GM04504 (cell line): ENCODE measurements at regions not wholly inside any gene's neighbourhood (a gene's known extent, or its start where the extent isn't known, plus 50 kb on each side); places are given as distances from the start of the nearest gene placed in this dataset.
A peak's percentile ranks its signal among the peaks of the same experiment; 100 is the strongest.

ENCODE experiments used
- DNase-seq: peaks from one replicate; pipeline ENCODE4 v3.0.0-alpha.2; 2012; ENCODE audit warnings: low read depth

DNA sequence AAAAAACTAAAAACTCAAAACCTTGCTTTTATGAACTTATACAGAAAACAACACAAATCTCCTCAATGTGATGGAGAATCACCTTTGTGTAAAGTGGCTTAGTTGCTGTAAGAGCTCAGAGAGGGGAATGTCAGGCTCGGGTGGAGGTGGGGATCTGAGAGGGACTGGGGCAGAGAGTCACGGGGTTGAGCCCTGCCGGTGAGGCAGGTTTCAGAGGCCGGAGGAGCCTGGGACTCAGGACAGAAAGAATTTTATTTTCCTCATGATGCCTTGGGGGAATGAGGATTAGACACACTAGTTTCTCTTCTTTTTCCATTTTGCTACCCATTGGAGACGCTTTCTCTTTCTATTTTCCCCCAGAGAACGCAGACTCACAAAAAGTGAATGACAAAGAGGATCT is 252.3 kb upstream of the FOXQ1 start:
- DNase-seq: no peak

DNA sequence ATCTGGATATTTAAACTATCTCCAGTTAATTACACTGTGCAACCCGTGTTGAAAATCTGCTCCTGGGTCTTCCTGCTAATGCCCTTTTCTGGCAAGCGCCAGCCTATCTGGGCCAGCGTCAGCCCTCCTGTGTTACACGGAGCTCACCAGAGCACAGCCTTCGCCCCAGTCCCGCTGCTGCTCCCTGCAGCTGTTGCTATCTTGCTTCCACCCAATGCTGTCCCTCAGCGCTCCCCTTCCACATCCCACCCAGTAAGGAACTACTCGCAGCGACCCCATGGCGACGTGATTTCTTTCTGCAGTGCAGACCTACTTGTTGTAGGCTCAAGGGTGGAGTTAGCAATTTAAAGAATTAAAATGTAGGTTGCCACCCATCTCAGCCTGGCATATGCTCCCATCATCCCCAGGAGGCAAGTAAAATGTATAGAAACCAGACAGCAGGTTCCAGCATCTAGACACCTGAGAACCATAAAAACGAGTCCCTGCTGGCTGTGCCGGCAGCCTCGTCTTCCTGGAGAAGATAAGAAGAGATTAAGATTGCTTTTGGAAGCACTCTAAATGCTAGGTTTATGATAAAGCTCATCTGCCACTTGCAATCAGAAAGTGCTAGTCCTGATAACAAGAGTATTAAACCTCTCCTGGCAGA is 254.3 kb upstream of the FOXQ1 start:
- no peak for DNase-seq

DNA sequence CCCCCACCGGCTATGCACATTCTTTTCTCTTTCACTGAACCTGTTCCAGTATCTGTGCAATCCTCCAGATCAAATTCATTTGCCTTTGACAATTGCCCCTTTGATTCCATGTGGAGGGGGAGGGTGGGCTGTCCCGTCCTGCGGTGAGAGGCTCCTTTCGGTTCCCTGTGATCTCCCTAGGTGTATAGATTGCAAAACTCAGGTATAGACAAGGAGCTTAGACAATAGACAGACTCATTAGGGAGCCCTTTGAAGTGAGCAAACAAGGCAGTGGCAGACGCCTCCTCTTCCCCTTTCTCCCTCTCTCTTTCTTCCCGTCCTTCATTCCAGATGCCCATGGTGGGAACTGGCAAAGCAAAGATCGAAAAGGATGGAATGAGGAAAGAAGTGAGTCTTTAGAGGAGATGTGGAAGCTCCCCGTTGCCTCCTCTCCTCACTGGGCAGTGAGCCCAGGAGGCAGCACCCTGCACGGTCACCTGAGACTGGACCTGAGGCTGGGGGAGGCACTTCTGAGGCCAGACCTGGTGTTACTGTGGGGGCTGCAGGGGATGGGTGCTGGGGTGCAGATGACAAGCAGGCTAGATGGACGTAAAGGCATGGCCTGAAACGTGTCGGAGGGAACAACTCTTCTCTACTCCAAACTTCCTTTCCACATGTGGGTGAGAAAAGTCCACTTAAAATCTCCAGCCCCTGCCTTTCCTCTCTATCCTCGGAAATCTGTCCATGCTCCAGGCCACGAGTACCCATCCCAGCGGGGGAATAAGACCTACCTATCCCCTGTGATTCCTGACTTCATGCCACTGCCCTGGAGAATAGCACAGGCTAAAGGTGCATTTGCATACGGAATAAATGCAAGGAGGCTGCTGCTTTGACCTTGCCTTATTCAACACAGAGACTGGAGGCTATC is 256.6 kb upstream of the FOXQ1 start:
- DNase-seq: no peak

DNA sequence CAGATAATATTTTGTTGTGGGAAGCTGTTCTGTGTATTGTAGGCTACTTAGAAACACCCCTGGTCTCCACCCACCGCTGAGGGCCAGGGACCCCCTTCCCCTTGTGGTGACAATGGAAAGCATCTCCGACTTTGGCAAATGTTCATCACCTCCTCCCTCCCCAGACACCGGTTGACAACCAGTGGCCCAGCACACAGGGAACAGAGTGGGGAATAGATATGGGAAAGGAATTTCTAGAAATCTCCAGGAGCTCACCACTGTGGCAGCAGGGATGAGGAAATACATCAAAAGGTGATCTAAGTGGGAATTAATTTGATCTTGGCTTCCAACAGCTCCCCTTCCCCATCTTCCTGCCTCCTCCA is 257.3 kb upstream of the FOXQ1 start:
- no peak for DNase-seq

DNA sequence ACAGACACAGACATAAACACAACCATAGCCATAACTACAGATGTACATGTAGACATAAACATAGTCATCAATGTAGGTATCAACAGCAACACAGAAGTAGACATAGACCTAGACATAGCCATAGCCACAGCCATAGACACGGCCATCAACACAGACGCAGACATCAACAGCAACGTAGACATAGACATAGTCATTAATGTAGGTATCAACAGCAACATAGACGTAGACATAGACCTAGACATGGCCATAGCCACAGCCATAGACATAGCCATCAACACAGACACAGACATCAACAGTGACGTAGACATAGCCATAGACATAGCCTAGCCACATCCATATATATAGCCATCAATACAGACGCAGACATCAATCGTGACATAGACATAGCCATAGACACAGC is 258.3 kb upstream of the FOXQ1 start:
- DNase-seq: no peak

DNA sequence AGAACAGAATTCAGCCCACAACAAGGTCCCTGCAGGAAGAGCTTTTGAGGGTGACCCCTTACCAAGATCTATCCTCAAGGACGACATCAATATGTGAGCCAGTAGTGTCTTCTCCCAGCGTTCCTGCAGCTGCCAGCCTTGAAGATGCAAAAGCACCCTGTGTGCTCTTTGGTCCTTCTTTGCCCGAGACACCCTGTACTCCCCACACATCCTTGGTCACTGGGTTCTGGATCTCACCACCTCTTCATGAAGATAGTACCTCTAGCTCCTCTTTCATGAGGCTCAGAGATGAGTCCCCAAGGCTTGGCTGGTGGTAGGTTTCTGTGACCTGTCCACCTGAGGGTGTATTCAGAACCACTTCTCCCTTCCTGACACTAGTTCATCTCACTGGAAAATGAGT is 259.6 kb upstream of the FOXQ1 start:
- no peak for DNase-seq

DNA sequence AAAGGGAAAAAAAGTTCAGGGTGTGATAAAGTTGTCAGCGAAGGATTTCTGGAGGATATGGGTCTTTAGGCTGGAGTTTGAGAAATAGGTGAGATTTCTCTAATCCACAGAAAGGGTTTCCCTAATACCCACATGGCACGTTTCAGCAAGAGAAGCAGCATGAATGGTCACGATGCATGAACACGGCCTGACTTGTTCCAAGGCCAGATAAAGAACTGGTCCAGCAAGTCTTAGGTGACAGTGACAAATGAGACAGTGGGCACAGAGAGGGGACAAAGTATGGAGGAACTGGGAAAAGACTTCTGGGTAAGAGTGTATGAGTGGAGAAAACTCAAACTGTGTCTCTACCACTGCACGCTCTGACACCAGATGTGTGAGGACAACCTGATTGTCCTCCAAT is 262.0 kb upstream of the FOXQ1 start:
- no peak for DNase-seq

DNA sequence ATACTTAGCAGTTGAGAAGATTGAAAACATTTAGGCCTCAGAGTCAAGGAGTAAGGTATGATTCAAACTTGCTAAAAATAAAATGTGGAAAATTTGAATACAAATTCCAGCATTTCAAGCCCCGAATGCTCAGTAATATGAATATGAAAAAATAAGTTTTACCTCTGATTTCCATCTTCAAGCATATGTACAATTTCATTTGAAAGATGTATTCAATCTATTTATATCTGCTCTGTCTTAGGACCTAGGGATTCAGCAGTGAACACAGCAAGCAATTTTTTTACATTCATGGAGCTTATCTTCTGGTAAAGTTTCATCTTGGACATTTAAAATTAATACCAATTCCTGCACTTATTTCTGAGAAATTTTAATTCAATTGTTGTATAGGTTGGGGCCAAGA is 262.7 kb upstream of the FOXQ1 start:
- DNase-seq: no peak

DNA sequence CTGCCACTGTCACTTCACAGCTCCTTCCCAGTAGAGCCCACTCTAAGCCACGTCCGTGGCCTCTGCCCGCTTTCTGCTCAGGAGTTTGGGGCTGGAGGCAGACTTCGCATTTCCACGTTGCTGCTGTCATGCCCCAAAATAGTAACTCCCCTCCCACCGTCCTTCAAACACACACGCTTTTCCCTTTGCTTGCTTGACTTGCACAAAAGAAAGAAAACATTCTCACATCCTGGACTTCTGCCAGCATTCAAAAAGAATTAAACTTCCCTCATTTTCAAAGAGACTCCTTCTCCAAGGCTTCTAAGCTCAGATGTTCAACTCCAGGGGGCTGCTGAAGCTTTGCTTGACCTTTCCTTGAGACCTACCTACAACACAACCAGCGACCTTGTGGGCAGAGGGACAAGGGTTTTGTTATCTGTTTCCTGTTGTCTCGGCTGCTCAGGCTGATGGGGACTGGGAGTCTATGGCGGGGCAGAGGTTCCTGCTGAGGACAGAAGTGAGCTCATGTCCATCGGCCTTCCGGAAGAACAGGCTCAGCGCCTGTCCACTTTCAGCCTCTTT is 263.8 kb upstream of the FOXQ1 start:
- no peak for DNase-seq

DNA sequence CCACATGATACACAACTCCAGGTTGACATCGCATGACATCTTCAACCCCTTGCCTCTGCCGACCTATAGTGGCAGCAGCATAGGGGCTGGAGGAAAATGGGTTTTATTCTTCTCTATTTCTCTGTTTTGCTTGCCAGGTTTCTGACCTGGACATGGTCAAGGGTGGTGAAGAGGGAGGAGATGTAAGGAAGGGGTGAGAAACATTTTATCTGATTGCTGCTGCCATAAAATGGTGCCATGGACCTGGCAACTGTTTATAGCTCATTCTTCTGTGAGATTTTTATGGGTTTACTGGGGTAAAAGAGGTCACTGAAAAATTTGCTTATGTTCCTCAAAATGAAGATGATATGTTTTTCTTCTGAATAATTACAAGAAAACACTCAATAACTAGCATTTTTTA is 266.7 kb upstream of the FOXQ1 start:
- DNase-seq: no peak

DNA sequence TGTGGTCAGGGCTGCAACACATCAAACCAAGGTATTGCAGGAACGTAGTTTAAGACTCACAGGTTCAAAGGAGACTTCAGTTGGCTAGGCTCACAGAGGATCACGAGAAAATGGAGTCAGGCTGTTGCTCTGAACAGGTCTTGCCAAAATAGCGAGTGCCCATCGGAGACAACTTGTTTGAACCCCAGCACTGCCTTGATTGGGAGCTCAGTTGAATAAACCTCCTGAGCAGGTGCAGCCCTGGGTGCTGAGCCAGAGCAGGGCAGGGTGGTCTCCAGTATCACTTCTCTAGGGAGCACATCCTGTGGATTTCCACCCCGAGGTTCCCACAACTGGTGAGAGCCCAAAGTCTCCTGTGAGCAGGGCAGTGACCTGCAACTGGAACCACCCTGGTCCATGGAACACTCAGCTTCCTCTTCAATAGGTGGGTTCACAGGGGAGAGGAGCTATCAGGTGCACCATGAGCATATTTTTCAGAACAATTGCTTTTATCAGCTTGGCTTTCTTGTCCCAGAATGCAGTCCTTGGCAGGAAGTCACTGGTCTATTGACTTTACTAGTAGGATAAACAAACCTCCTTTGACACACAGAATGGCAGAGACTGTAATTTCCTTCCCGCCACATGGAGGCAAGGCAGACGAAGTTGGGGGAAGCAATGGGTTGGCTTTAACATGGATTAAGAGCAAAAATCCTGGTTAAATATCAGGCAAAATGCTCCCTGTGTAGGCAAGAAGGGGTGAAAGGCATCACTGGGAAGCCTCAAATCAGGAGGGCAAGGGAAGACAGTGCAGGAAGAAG is 267.7 kb upstream of the FOXQ1 start:
- no peak for DNase-seq

DNA sequence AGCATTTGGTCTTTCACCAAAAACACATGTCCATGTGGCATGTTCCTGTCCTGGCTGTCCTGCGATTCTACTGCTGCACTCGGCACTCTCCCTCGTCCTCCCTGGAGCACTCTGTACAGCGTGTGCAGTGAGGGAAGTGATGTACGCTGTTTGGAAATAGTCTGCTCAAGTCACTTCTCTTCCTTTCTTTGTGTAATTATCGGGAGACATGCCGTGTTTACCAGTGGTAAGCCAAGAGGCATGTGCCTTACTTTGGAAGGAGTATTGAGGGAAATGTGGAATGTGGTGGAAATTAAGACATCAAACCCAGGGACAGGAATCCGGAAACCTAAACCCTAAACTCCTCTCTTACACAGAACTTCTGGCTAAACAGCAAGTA is 268.5 kb upstream of the FOXQ1 start:
- DNase-seq: no peak

DNA sequence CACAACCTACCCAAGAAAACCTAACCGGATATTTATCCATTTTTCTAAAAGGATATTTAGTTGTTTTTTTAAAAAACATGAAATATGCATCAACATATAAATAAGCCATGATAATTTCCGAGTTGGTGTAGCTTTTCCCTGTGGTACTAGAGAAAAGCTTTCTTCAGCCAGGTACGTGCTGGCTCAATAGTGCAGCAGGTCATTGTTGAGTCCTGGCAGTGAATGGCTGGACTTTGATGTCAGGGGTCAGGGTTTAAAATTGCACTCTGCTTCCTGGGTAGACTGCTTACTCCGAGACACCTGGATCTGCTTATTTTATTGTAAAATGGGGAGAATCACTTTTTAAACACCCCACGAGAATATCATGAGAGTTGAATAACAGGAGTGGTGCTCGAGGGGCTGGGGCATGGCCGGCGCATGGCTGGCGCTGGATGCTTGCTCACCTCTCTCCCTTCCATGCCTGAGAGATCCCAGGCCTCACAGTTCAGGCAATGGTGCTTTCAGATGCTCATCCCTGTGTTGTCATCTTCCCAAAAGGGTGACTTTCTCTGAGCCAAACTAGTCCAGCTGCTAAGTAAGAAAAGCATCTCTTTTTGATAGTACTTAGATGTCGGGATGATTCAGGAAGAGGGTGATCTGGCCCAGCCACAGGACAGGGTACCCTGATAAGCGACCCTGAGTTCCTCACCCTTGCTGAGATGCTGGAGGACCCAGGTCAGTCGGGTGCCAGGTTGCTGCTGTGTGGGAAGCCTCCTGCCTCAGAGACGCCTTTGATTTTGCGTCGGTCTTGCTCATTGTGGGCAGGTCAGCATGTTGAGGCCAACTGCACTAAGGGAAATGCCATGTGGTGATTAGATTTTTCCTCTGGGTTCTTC is 269.1 kb upstream of the FOXQ1 start:
- no peak for DNase-seq

DNA sequence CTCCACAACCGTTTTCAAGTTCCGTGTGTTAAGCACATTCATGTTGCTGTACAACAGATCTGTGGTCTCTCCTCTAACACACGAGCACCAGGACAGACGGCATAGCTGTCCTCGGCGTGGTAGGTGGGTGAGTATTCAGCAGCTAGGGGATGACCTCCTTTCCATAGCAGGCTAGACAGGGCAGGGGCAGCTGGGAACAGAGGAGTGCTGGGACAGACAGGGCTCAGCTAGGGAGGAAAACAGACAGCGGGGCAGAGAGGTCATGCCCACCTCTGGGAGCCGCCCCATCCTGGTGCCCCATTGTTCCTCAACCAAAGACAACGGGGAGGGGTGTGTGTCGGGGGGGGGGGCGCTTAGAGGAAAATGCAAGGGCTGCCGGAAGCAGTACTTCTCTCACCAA is 271.5 kb upstream of the FOXQ1 start:
- DNase-seq: no peak

DNA sequence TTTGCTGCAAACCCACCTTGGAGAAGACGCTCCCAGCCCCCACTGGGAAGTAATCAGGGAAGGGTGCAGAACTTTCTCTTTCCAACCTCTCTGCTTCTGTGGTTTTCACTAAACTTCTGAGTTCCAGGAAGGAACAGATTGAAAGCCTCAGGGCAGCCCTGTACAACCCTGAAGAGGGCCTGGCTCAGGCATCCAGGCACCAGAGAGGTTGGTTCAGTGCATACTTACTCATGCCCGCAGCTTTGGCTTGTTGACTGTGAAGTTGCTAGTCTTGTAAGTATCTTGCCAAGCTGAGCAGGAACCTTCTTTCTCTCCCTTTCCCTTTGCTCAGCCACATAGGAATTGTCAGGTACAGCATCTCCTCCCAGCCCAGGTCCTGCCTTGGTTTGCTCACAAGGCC is 272.2 kb upstream of the FOXQ1 start:
- no peak for DNase-seq

DNA sequence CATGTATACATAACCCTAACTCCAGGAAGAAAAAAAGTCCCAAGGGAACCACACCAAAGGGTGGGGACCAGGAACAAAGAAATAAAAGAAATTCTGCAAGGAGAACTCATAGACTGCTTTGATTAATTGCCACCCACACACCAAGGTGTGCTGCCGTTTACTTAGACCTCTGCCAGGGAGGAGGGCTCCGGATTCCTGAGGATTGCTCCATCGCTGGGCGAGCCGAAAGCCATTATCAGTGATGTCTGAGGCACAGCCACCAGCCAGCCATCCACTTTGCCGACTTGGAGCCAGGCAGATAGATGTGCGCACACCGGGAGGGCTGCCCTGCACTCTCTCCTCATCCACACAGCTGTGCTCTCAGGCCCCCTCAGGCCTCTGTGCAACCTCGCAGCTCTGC is 272.7 kb upstream of the FOXQ1 start:
- DNase-seq: no peak

DNA sequence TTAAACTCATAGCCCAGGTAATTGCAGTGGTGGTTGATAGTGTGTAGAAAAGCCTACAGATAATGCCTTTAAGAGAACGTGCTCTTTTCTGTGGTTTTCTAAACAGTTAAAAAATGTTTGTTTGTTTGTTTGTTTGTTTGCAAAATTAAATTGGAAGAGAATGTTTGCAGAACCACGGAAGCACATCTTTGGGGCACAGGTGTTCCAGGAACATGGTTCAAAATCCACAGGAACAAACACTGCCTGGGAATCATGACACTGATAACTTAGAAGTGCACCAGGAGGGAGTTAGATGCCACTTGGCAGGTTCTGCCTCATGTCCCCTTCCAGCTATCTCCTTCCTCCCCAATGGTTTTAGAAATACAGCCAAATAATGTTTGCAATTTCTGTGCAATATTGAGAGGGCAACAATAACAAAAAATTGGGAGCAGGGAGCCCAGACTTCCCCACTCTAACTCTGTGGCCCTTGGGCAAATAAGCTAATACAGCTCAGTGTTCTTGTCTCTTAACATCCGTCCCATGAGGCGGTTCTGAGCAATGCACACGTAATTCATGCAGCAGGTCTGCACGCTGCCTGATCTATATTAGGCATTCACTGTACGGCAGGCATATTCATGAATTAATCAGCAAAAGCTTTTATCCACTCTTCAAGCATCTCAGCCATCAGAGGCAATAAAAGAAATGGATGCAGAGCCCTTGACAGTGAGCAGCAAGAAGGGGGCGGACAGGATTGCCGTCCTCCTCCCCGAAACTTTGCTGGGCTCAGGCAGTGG is 274.3 kb upstream of the FOXQ1 start:
- no peak for DNase-seq

DNA sequence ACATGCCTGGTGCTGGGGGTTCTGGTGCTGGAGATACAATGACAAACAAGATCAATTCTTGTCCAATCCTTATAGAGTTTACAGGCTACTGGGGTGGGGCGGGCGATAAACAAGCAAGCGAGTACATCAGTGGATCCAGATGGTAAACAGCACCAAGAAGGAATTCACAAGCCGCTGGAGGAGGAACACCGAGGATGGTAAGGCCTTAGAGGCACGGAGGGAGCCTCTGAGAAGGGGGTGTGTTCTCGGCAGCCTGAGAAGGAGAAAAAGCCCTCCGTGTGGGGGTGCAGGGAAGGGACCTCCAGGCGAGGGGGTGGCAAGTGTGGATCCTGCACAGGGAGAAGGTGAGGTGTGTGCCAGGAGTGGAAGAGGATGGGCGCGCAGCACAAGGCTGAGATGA is 276.5 kb upstream of the FOXQ1 start:
- DNase-seq: no peak

DNA sequence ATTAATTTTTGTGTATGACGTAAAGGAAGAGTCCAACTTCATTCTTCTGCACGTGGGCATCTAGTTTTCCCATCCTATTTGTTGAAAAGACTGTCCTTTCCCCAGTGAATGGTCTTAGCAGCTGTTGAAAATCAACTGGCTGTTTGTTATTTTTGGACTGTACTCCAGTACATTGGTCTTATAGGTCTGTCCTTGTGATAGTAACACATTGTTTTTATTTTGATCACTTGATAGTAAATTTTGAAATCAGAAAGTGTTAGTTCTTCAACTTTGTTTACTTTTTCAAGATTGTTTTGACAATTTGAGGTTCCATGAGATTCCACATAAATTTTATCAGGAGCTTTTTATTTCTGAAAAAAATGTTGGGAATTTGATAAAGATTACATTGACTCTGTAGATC is 280.2 kb upstream of the FOXQ1 start:
- no peak for DNase-seq

DNA sequence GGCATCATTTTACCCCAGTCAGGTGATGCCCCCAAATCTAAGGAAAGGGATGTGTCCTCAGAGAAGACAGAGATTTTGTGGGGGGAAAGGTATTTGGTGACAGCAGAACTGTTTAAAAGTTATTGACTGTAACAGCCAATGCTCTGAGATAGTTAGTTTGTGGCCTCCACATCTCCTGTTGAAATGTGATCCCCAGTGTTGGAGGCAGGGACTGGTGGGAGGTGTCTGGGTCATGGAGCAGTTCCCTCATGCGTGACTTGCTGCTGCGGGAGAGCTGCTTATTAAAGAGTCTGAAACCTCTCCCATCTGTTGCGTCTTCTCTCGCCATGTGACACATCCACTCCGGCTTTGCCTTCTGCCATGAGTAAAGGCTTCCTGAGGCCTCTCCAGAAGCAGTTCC is 282.8 kb upstream of the FOXQ1 start:
- DNase-seq: peak; percentile 57

DNA sequence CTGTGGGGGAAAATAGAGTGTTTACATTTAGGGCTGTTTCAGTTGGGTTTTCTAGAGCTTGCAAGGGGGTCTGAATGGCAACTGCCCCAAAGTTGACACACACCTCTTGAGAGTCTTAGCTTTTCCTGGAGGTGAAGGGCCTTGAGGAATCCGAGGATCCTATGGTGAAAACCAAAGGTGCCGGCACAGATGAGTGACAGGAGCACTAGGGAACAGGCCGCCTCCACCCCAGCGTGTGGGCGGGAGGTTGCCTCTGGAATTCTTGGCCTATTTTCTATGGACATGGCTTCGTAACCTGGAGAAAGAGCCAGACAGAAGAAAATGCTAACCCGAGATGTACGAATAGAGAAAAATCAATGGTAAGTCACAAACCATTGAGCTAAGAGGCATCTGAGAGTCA is 283.2 kb upstream of the FOXQ1 start:
- DNase-seq: no peak
